HG03139 (cell line): ENCODE measurements at regions not wholly inside any gene's neighbourhood (a gene's known extent, or its start where the extent isn't known, plus 50 kb on each side); places are given as distances from the start of the nearest gene placed in this dataset.

ENCODE experiments used
- ATAC-seq: cut with Tn5 transposase; IDR thresholded peaks from one replicate; pipeline ENCODE4 v1.9.1; 2021; ENCODE audit not compliant: unreplicated experiment

DNA sequence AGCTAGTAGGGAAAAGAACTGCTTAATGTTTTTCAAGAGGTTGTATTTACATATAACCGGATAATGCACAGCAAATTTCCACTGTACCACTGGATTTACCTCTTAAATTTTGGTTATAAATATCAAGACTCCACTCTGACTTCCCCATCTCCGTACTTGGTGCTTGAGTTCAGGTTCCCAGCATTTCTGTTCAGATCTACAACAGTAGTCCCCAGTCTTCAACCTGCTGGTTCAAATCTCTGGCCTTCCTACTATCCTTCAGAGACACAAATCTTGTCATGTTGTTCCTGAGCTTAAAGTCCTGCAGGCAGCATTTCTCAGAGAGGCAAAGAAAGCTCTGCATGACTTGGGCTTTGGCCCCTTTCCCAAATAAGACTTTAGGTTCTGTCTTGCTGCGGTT lies 392.6 kb upstream of the ATP5MC3 start:
- no peak for ATAC-seq

DNA sequence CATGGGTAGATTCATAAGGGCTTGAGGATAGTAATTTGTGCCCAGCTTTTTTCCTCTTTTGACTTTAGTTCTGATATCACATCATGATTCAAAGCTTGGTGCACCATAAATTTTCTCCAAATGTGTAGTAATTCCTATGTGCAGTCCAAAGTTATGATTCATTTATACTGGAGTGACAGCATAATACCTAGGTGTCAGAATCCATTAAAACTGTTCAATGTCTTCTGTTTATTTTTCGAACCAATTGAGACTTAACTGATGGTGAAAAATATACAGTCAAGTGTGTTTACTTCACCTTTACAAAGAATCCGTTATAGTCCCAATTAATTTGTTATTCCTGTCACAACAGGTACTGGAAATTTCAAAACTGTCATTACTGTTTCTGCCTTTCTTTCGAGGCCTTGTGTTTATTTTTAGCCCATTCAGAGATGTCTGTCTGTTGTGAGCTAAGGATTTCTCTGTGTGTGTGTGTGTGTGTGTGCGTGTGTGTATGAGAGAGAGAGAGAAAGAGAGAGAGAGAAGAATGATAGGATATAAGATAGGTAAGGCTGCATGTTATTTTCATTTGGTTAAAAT lies 389.7 kb upstream of the ATP5MC3 start:
- no peak for ATAC-seq

DNA sequence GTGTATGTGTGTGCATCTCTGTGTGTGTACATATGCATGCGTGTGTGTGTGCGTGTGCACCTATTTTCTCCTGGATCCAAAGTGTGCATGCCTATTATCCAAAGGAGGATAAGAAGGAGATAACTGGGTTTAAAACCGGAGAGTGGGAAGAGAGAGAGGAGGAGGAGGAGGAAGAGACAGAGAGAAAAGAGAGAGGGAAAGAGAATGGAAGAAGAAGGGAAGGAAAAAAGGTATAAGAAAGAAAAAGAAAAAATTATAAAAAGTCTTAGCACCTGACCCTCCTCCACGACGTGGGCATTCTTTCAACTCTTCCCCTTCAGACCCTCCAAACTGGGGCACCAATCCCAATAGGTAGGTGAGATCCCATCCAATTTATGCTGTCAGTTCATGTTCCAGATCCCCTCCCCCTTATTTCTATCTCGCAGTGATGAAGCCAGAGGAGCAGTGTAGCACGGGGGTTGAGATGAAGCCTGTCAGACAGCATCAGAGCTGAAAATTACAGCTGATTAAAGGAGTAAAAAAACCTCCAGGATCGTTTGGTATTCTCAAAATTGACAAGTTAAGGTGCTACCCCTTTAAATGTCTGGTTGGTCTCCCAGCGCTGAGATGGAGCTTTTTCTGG lies 386.7 kb upstream of the ATP5MC3 start:
- ATAC-seq = no peak

DNA sequence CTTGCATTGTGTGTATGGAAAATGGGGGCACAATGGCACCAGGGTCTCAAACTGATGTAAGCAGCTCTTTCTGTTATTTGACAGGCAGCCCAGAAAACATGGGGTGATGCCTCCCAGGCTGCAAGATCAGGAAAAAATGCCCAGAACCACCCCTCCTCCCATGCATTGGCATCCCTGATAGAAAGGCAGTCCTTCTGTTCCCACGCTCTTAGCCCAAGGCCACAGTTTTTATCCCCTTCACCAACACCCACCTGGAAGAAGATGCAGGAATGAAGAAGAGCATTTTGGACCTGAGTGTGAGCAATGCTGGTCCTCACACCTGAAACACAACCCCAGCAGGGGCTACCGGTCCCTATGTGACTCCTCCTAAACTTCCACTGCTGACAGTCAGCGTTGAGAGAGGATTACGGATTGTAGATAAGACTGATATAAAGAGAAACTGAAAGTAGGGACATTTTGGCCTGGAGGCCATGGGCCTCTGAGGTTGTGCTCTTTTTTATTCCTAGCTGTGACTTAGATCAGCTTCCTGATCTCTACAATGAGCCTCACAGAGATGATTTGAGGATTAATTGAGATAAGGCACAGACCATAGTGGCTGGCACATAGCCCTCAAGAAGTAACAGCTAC lies 386.0 kb upstream of the ATP5MC3 start:
- no peak for ATAC-seq

DNA sequence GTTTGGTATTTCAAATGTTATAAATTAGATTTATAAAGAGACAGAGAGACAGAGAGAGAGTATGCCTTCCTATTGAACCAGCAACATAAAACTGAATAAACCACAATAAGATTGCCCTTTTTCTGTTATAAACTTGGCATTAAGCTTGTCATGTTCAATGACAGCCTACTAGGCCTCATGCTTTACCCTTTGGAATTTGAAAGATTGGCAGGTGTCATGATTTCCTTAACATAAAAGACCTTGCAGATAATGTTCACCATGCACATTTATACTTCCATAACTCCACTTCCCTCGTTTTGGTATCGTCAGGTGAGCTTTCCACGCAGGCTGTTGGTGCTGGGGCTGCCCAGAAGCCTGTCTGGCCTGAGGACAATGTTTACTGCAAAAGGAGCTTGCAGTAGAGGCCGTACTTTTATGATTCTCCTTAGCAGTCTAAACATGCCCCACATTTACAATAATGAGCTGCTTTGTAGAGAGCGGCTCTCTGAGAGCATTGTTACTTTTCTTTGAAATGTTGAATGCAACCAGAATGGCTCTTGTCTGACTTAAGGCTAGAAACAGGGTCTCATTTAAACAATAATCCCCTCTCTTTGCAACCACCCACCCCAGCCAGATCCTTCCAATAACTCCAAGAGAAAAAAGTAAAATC lies 379.1 kb upstream of the ATP5MC3 start:
- ATAC-seq = no peak

DNA sequence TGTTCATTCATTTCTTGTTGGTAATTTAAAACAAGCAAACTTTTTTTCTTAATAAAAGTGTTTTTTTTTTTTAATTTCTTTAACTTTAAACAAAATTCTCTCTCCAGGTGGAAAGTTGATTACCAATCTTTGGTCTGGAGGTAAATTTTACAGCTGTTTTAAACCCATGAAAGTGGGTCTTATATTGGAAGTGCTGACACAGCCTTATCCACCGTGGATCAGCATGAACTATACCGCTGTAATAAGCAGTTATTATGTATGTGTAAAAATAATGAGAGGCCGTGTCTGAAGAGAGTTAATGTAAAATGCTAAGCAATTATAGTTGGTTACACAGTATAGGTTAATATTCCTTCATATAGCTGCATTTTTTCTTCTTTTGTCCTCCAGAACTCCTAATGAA lies 378.1 kb upstream of the ATP5MC3 start:
- no peak for ATAC-seq

DNA sequence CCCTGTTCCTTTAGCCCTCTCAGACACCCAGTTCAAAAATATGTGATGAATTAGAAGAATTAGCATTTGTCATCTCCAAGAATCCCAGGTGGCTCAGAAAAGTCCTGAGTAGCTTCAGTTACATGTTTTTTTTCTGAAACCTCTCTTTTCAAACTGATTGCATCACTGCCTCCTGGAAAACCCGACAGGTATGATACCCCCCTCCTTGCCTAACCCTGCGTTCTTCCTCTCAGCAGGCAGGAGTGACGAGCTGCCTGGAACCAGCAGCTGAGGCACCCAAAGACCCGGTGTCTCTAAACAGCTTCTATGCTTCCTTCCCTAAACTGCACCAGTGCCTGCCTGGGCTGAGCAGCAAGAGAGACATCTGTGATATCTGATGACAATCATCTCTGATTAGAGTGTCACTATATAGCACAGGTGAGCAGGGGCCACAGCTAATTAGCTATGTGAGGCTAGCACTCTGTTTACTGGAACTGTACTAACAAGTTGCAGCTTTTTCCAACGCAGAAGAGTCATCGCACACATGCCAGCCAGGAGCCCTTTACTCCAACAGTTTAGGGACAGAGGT lies 376.4 kb upstream of the ATP5MC3 start:
- ATAC-seq = no peak

DNA sequence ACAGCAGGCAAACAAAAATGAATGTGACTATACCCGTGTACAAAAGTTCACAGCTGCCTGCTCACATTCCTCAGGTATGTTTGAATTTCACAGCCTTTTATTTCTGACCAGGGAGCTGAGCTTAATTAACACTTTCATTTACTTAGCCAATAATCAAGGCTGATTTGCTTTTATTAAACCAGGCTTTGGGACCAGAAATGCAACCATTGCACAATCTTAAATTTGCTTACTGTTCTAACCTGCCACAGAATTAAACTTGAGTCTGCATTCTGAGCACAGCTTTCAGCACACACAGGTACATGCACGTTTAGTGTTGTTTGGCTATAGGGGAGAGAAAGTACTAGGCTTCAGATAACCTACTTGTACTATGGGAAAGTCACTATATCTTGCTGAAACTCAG lies 372.4 kb upstream of the ATP5MC3 start:
- no peak for ATAC-seq

DNA sequence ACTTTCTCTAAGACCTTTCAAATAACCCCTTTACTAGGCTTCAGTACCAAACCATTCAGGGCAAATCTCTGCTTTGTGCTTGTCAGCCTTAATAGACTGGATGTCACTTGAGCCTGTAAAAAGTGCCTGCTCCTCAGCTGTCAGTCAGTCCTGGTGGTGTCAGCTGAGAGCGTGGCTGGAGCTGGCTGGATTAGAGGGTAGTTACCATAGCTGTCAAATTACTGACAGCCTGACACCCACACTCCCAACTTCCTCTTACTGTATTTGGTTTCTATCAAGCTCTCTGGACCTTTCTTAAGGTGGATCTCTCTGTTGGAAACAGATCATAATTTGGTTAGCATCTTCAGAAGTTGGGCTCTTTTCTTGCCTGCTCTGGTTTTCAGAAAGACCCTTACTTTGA lies 371.4 kb upstream of the ATP5MC3 start:
- ATAC-seq = no peak

DNA sequence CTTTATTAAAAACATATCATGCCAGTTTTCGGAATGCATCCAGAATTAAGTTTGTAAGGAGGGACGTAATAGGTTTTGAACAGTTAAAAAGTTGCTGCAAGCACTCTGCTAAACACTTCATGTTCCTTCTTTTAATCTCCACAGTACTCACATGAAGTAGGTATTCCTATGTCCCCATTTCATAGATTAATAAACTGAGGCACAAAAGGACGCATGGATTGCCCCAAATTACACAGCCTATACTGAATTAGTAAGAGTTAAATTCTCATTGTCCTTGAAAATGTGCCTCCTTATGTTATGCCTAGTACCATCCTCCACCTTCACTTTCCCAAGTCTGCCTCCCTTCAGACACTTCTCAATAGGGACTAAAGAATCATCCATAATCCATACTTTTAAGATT lies 358.9 kb upstream of the ATP5MC3 start:
- ATAC-seq = no peak

DNA sequence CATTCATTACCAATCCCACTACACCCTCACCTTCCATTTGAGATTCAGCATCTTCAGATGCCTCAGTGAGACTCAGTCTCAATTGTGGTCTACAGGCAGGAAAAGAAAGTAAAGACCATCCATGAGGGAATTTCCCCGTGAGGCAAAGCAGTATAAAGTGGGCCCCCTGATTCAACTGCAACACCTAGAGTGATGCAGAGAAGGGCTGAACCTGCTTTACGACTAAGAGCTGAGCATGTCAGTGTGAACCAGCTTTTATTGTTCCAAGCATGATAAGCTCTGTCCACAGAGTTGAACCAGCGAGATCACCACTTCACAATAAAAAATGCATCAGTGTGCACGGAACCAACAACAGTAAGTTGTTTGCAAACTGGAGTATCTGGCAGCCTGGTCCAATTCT lies 357.6 kb upstream of the ATP5MC3 start:
- ATAC-seq = no peak

DNA sequence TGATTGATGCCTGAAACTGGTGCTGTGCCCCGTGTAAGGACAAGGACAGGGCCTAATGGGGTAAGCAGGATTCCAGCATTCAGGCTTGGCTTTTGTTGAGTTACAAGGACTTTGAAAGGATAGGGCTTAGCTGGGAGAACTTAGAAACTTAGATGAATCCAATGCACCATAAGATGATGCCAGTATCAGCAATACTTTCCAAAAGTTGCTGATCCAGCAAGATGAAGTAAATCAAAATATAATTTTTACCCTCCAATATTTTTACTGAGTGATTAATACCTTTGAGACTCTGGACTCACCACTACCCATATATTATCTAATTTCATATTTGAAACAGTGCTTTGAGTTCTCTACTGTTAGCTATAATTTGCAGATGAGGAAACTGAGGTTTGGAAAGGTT lies 354.5 kb upstream of the ATP5MC3 start:
- no peak for ATAC-seq

DNA sequence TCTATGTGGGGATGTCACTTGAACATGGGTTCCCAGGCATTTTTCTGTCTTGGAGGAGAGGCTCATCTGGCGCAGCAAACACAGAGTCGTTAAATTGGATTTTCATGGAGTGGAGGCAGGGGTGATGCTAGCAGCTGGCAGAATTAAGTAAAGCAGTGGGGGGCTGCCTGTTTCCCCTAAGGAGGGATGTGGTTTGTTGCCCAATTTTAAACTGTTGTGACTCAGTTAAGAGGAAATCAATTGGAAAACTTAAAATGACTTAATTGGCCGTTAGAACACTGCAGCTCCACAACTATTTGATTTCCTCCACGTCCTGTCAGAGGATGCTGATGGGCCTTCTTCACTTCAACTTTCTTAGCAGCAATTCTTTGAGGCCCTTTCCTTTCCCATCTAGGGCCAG lies 354.1 kb upstream of the ATP5MC3 start:
- no peak for ATAC-seq

DNA sequence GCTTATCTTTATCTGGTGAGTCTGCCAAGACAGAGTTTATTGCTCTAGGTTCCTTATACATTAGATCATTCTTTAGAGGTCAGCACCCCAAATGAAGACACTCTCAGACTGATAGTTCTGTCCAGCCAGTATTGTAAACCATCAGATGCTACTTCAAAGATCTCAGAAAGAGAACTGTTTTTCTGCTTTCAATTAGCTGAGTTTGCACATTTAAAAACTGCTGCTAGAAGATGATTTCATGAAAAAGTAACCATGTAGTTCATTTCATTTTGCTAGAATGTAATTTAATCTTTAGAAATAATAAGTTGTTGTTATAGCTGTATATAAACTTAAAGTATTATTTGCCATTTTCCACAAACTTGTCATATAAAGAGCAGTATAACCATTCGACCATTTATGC lies 344.5 kb upstream of the ATP5MC3 start:
- ATAC-seq = no peak

DNA sequence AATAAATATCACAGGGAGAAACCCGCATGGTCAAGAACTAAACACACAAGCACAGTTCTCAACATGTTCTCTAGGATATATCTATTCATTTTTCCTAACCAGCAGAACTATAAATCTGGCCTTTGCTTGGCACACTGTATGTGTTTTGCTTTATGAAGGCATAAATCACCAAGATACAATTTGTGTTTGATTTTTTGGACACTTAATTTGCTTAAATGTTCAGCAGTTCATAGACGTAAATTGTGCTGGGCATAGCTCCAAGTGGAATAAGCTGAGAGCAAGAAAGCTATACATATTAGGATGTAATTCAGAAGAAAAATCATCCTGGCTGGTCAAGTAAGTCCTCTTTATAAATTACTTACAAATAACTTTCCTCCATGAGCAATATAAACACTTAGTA lies 341.5 kb upstream of the ATP5MC3 start:
- no peak for ATAC-seq

DNA sequence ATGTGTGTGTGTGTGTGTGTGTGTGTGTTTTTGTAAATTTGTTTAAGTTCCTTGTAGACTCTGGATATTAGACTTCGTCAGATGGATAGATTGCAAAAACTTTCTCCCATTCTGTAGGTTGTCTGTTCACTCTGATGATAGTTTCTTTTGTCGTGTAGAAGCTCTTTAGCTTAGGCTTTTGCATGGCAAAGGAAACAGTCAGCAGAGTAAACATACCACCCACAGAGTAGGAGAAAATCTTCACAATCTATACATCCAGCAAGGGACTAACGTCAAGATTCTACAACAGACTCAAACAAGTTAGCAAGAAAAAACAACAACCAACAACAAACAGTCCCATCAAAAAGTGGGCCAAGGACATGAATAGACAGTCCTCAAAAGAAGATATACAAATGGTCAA lies 336.7 kb upstream of the ATP5MC3 start:
- no peak for ATAC-seq

DNA sequence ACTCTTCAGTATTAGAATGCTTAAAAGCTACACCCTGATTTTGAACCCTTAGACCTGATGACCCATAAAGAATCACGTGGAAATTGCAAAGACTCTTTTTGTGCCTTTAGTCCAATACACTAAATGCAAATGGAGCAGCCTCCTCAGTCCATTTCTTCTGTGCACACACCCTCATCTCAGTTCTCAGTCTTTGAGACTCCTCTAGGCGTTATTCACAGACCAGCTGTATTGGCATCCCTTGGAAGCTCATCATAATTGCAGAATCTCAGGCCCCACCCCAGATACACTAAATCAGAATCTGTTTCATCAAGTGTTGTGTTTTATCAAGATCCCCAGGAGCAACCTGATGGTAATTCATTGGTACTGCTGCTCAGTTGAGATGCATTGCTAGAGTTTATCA lies 335.0 kb upstream of the ATP5MC3 start:
- no peak for ATAC-seq

DNA sequence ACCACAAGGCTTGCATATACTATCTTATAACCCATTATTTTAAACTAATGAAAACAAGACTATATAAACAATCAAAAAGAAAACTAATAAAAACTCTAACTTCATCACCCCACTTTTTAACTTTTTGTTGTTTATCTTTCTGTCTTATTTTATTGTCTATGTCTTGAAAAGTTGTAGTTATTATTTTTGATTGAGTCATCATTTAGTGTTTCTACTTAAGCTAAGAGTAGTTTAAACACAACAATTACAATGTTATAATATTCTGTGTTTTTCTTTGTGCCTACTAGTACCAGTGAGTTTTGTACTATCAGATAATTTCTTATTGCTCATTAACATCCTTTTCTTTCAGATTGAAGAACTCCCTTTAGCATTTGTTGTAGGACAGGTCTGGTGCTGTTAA lies 318.7 kb upstream of the ATP5MC3 start:
- no peak for ATAC-seq

DNA sequence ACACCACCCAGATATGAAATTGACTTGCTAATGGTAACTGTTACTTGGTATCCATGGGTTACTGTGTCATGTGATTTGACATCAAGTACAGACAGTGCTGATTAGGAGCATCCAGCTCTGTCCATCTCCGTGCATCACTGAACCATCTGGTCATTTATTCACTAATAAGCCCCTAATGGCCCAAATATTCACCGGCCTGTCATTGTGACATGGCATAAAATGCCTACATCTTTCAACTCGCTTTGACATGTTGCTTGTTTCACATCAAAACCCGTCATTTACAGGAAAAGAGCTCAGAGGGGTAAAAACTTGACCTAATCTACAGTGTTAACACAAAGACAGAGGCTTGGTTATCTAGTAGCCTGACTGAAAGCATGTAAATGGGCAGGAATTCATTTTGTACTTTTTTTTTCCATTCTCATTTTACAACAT lies 308.9 kb upstream of the ATP5MC3 start:
- ATAC-seq = no peak

DNA sequence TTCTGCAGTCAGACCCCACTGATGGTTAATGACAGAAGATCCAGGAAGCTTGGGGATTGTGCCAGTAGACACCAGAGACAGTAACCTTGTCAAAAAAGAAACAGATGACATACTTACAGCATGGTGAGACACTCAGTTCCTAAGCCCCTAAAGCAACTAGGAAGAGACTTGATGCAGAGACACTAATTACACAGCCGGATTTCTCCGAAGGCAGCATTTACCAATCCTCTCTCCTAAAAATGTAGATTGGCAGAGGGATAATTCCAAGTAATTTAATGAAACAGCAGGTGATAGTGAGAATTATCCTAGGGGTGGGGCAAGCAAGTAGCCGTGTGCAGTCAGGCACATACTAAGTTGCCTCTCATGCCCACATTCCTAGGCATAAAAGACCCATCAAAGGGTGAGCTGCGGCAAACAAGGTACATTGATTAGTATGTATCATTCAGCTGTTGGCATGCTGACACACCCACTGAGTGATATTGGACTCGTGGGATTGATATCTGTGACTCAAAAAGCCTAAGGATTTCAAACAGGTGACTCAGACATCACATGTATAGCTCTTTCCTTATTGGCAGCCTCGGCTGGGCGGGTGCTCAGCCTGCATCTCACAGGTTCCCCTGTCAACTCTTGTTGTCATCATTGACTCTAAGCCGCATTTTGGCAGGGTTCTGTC lies 296.7 kb upstream of the ATP5MC3 start:
- no peak for ATAC-seq

DNA sequence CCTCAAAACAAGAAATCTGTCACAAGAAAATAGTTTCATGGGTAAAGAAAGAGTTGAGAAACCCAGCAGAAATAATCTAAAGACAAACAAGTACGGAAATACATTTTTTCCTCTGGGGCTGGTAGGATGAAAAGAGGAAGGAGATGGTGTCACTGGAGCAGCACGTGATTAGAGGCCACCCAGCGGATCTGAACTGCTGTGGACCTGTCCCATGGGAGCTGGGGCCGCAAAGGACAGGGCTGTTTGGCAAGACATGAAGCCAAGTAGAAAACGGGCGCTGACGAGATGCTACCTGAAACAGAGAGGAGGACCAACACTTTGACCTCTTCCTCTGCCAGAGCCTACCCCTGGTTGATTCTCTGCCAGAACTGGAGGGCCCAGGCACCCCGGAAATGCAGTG lies 295.4 kb upstream of the ATP5MC3 start:
- no peak for ATAC-seq

DNA sequence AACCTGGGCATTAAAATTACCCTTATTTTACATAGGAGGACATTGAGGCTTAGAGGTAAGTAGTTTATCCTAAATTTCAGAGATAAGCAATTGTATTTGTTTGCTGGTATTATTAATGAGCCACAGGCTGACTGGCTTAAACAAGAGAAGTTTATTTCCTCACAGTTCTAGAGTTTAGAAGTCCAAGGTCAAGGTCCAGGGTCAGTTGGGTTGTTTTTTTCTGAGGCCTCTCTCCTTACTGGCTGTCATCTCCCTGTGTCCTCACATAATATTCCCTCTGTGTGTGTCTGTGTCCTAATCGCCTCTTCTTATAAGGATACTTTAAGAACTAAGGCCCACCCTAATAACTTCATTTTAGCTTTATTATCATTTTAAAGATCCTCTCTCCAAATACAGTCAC lies 294.9 kb upstream of the ATP5MC3 start:
- no peak for ATAC-seq
